Lower leg skin (tissue), 3 donors: ENCODE measurements at regions not wholly inside any gene's neighbourhood (a gene's known extent, or its start where the extent isn't known, plus 50 kb on each side); places are given as distances from the start of the nearest gene placed in this dataset.

Experiments
- CTCF ChIP-seq, 3 donors: fragments of 450-650 bp; IDR thresholded peaks; one replicate each; pipeline ENCODE4 v1.5.1; 2016; ENCODE audit warnings: antibody characterized with exemption in 3 of 3, mild to moderate bottlenecking in 3 of 3, moderate library complexity in 2 of 3
- POLR2A ChIP-seq, 2 donors: fragments of 450-650 bp; IDR thresholded peaks; one replicate each; pipeline ENCODE4 v1.6.1; 2016 to 2017; ENCODE audit warnings: antibody characterized with exemption in 2 of 2, mild to moderate bottlenecking in 1 of 2, moderate library complexity in 1 of 2

- no peak for TF ChIP-seq CTCF (IDR thresholded peaks at IDR 0.05)
- no peak for TF ChIP-seq POLR2A (IDR thresholded peaks at IDR 0.05)
Measured at GRCh38 chr2:179322289-179322688, 57.7 kb upstream of the SESTD1 start.
